ENCODE measurements at regions not wholly inside any gene's neighbourhood (a gene's known extent, or its start where the extent isn't known, plus 50 kb on each side); places are given as distances from the start of the nearest gene placed in this dataset.

DNA sequence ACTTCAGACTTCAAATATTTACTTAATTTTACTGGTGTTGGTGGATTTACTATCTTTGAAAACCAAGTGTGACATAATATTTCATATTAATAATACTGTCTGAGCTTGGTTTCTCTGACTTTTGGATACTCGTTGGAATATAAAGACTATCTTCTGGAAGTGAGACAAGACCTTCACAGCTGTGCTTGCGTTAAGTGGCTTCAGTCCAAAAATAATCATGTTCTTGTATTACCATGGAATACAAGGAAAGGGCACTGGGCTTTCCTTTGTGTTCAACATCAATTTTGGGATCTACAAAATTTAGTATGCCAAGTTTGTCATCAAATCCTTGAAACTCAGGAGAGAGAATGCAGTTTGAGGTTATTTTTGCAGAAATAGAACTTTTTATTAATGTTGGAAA is 712.4 kb upstream of the LCORL start:
- no peak overlapping the region for H3K4me2 ChIP-seq (ENCODE audit: control insufficient read depth, insufficient read depth)
- ATAC-seq (no peak), DNase-seq (ENCODE audit: low read depth, low spot score) (no peak), FAIRE-seq (no peak)
- no peaks in the 10 kb centered on the region for H3K36me3 ChIP-seq (ENCODE audit: control insufficient read depth in 2 of 2, insufficient read depth in 2 of 2, low read length in 1 of 2)
- no peak overlapping the region for H3K4me3 ChIP-seq
- RAD21 ChIA-PET (ENCODE audit: unreplicated experiment), result no interaction called here
- no peak overlapping the region for H2AFZ ChIP-seq (ENCODE audit: control insufficient read depth, low read depth, low read length)
- WGBS (ENCODE audit: insufficient coverage, insufficient replicate concordance, low lambda C conversion rate, missing lambda C conversion rate), result 16% methylated on average over 2 of the region's 2 CpGs
- in situ Hi-C loops (cut with MboI), result no loop called here
- BruUV-seq (replicated peaks), result no TSS peak
- H4K20me1 ChIP-seq (ENCODE audit: control insufficient read depth, insufficient read depth), result no peaks in the 10 kb centered on the region
- no peaks in the 10 kb centered on the region for H3K9me3 ChIP-seq (replicated peaks; ENCODE audit: control insufficient read depth, insufficient read depth, low read length)
- no peak overlapping the region for H3K27ac ChIP-seq (ENCODE audit: control insufficient read depth, insufficient read depth)
- CTCF ChIA-PET, result no interaction called here
- SMC1A ChIA-PET (ENCODE audit: uncharacterized antibody, unreplicated experiment), result no interaction called here
- H3K9ac ChIP-seq (ENCODE audit: control insufficient read depth, insufficient read depth, low read length), result no peak overlapping the region
- TF ChIP-seq, protein P1, sequence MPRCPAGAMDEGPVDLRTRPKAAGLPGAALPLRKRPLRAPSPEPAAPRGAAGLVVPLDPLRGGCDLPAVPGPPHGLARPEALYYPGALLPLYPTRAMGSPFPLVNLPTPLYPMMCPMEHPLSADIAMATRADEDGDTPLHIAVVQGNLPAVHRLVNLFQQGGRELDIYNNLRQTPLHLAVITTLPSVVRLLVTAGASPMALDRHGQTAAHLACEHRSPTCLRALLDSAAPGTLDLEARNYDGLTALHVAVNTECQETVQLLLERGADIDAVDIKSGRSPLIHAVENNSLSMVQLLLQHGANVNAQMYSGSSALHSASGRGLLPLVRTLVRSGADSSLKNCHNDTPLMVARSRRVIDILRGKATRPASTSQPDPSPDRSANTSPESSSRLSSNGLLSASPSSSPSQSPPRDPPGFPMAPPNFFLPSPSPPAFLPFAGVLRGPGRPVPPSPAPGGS (IDR thresholded peaks at IDR 0.05; ENCODE audit: borderline replicate concordance, insufficient read depth, low read depth, low read length, poor library complexity, severe bottlenecking), result no peak
- TF ChIP-seq BCL11A (IDR thresholded peaks at IDR 0.05; ENCODE audit: low read depth, low read length) (no peak), YY1 (IDR thresholded peaks at IDR 0.05; ENCODE audit: low read depth, low read length) (no peak), KLF5 (IDR thresholded peaks at IDR 0.05; ENCODE audit: partially characterized antibody) (no peak), MXI1 (IDR thresholded peaks at IDR 0.05; ENCODE audit: low read depth, low read length) (no peak)
- TF ChIP-seq, protein P2, sequence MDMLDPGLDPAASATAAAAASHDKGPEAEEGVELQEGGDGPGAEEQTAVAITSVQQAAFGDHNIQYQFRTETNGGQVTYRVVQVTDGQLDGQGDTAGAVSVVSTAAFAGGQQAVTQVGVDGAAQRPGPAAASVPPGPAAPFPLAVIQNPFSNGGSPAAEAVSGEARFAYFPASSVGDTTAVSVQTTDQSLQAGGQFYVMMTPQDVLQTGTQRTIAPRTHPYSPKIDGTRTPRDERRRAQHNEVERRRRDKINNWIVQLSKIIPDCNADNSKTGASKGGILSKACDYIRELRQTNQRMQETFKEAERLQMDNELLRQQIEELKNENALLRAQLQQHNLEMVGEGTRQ (IDR thresholded peaks at IDR 0.05; ENCODE audit: borderline replicate concordance, low read depth, low read length), result no peak
- TF ChIP-seq, protein P3, sequence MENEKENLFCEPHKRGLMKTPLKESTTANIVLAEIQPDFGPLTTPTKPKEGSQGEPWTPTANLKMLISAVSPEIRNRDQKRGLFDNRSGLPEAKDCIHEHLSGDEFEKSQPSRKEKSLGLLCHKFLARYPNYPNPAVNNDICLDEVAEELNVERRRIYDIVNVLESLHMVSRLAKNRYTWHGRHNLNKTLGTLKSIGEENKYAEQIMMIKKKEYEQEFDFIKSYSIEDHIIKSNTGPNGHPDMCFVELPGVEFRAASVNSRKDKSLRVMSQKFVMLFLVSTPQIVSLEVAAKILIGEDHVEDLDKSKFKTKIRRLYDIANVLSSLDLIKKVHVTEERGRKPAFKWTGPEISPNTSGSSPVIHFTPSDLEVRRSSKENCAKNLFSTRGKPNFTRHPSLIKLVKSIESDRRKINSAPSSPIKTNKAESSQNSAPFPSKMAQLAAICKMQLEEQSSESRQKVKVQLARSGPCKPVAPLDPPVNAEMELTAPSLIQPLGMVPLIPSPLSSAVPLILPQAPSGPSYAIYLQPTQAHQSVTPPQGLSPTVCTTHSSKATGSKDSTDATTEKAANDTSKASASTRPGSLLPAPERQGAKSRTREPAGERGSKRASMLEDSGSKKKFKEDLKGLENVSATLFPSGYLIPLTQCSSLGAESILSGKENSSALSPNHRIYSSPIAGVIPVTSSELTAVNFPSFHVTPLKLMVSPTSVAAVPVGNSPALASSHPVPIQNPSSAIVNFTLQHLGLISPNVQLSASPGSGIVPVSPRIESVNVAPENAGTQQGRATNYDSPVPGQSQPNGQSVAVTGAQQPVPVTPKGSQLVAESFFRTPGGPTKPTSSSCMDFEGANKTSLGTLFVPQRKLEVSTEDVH (IDR thresholded peaks at IDR 0.05; ENCODE audit: low read depth, partially characterized antibody), result no peak
- H3K4me1 ChIP-seq (ENCODE audit: control insufficient read depth, insufficient read depth, low read length), result no peaks in the 10 kb centered on the region
- no peaks in the 10 kb centered on the region for H3K27me3 ChIP-seq (replicated peaks in 1 of 2; ENCODE audit: control insufficient read depth in 2 of 2, insufficient read depth in 2 of 2, low read length in 1 of 2)
- no peaks in the 10 kb centered on the region for H3K79me2 ChIP-seq (ENCODE audit: control insufficient read depth, insufficient read depth, low read length)
- intact Hi-C loops (cut with micrococcal nuclease; ENCODE audit: unreplicated experiment), result no loop called here
- POLR2A ChIA-PET, result no interaction called here

Data from GM12878 (cell line).